ENCODE measurements at regions not wholly inside any gene's neighbourhood (a gene's known extent, or its start where the extent isn't known, plus 50 kb on each side); places are given as distances from the start of the nearest gene placed in this dataset.
A peak's percentile ranks its signal among the peaks of the same experiment; 100 is the strongest.

GRCh38 chr7:128163473-128163872 lies 77.6 kb upstream of the LEP start:
- no peak overlapping the region for H3K27ac ChIP-seq
- TF ChIP-seq, protein P1, sequence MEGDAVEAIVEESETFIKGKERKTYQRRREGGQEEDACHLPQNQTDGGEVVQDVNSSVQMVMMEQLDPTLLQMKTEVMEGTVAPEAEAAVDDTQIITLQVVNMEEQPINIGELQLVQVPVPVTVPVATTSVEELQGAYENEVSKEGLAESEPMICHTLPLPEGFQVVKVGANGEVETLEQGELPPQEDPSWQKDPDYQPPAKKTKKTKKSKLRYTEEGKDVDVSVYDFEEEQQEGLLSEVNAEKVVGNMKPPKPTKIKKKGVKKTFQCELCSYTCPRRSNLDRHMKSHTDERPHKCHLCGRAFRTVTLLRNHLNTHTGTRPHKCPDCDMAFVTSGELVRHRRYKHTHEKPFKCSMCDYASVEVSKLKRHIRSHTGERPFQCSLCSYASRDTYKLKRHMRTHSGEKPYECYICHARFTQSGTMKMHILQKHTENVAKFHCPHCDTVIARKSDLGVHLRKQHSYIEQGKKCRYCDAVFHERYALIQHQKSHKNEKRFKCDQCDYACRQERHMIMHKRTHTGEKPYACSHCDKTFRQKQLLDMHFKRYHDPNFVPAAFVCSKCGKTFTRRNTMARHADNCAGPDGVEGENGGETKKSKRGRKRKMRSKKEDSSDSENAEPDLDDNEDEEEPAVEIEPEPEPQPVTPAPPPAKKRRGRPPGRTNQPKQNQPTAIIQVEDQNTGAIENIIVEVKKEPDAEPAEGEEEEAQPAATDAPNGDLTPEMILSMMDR (conservative IDR thresholded peaks at IDR 0.05): no peak

DNA sequence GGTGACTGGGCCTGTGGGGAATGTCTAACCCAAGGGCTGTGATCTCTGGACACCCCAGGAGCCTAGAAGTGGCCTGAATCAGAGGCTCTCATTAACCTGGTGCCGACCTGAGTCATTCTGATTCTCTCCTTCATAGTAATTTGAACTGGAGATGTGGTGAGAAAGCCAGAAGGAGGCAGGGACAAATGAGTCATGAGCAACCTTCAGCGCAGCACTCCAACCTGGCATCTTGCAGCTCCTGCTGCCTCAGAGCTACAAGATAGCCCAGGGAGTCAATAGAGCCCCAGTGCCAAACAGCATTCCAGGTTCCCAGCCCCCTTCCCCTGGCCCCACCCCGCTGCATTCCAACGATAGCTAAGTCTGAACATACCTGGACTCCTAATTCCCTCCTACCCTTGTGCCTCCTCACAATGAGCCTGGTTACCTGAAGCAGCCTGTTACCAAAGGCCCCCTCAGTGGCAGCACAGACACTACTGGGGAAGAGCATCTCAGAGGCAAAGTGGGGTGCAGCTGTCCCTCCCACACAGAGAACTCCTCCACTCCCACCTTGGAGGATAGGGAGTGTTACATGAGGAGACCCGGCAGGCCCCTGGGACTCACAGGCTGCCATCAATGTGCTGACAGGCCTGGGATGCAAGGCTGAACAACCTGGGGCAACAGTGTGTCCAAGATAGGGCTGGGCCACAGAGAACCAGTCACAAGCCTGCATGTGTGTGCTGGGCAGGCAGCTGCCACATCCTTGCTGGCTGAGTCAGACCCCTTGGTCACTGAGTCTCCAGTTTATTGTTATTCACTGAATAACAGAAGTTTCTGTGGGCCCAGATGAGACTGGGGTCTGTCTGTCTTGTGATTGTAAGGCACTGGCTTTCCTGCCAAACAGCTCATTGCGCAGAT lies 76.8 kb upstream of the LEP start:
- TF ChIP-seq, protein P1 (conservative IDR thresholded peaks at IDR 0.05): no peak
- H3K27ac ChIP-seq: no peak overlapping the region

GRCh38 chr7:128164955-128165670 lies 76.0 kb upstream of the LEP start:
- H3K27ac ChIP-seq: no peak overlapping the region
- TF ChIP-seq, protein P1 (conservative IDR thresholded peaks at IDR 0.05): no peak

DNA sequence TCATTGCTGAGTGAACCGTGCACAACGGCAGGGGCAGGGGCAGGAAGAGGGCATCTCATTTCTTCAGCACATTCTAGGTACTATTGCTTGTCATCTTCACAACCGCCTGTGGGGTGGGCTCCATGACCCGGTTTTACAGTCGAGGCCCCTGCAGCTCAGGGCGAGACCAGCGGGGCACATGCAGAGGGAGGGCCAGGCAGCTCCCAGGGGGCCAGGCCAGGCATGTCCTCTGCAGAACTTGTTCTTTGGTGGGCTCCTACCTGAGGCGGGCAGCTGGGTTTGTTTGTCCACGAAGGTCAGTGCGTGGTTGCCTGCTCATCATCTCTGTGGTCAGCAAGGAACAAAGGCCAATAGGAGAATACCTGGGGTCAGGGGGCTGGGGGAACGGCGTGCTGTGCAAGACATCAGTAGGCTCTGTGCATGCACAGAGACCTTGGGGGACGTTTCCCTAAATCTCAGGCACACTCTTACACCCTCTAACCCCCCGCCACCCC lies 75.1 kb upstream of the LEP start:
- TF ChIP-seq, protein P1 (conservative IDR thresholded peaks at IDR 0.05): no peak
- H3K27ac ChIP-seq: no peak overlapping the region

- TF ChIP-seq, protein P1 (conservative IDR thresholded peaks at IDR 0.05): peak; percentile 9; the same call in 1 of the 2 replicates
Measured at GRCh38 chr7:128166603-128167041, 74.5 kb upstream of the LEP start.

GRCh38 chr7:128167042-128167701 lies 73.9 kb upstream of the LEP start:
- H3K27ac ChIP-seq: peak overlapping the region; percentile 34; the same call in 1 of the 2 replicates
- TF ChIP-seq, protein P1 (conservative IDR thresholded peaks at IDR 0.05): no peak

More at GRCh38 chr7:128166603-128167041, 74.5 kb upstream of the LEP start:
- H3K27ac ChIP-seq: peak overlapping the region; percentile 34; the same call in 1 of the 2 replicates

All from VCaP (cell line).